ENCODE measurements at regions not wholly inside any gene's neighbourhood (a gene's known extent, or its start where the extent isn't known, plus 50 kb on each side); places are given as distances from the start of the nearest gene placed in this dataset.

DNA sequence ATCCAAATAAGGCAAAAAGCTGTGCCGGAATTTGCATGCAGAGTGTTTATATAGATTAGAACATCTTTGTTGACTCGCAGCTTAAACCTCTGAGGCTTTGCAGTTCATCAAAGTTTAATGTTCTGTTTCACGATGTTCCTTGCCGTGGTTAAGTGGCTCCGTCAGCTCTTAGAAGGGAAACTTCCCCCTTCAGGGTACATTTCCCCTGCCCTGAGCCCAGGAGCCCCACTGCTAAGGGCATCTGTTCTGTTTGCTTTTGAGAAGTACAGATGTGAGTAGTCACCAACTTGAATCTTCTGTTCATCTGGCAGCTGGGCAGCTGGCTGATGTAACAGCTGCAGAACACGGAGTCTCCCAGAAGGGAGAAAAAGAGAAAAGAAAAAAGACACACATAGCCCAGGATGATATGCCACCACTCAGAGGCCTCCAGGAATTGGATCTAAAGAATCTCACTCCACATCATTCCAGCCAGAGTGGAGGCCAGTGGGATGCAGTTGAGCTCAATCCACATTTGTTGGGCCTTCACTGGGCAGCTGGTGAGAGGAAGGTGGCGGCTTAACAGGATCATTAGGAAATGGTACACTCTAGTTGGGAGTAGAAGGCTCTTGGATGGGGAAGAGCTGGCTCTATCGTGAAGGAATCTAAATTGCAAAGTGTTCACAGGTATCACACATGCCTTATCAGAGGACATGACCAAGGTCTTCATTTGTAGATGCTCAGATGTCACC lies 178.7 kb upstream of the RBPJ start:
- no peak for DNase-seq

DNA sequence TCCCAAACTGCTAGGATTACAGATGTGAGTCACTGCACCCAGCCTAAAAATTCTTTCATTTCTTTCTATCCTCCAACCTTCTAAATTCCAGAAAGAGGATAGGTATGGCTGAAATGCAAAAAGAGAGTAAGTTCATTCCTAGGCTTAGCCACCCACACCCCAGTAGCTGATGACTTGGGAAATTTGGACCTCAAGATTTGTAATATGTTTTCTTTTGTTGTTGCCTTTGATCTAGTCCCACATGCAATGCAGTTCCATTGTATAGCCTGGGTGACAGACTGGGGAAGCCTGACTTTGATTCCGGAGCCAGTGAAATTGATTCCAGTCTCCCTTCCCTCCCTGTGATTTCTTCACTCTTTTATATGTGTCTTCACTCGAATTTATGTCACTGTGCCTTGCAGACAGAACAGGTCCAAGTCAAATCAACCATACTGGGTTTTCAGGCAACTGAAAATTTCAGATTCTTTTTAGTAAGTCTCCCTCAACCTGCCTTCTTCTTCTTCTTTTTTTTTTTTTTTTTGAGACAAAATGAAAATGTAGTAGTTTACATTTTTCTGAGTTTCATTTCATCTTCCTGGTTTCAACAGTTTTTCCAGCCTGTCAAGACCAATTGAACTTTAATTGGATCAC lies 176.2 kb upstream of the RBPJ start:
- no peak for DNase-seq

DNA sequence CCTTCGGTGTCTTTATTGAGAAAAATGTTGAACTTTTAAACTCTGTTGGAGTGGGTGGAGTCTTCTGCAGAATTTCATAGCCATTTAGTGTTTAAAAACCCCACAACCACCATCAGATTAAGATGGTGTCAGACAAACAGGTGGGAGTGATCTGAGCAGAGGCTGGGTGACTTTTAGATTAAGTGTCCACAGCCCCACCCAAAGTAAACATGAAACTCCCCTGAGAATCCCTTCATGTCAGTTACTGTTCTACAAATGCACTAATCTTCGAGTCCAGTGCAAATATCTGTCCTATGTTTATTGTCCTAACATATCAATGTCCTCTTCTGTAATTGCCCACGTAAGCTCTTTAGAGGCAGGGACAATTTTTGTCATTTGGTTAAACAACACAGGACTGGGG lies 175.6 kb upstream of the RBPJ start:
- no peak for DNase-seq

DNA sequence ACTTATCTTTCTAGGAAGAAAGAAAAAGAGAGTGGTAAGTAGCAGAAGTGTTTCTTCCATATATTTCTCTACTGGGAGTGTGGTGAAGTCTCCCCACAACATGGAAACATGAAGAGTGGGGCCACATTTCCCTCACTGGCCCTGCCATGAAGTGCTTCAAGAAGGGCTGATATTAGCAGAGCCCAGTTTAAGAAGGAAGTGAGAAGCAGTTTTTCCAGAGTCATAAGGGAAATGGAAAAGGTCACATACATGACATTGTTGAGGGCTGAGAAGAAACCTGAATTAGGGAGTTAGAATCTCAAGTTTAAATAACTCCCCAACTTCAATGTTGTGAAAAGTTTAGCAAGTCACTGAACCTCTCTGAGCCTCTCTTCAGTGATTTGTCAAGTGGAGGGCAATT lies 171.9 kb upstream of the RBPJ start:
- DNase-seq, result no peak

GRCh38 chr4:26150948-26151347 lies 169.9 kb upstream of the RBPJ start:
- no peak for DNase-seq

DNA sequence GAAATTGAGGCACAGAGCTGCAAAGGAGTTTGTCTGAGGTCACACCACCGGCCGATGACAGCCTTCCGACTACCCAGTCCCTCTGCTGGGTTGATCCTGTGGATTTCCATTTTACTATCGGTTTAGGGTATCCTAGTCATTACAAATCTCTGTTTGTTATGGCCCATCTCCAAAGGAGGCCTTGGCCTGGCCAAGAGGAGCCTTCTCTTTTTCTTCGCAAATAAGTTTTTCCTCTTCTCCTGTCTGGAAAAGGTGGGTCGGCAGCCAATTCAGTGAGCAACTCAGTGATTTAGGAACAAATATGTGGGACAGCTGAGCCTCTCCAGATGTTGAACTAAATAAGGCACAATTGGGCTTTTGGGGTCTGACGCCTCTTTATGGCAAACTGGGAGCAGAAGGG lies 169.2 kb upstream of the RBPJ start:
- DNase-seq, result no peak

DNA sequence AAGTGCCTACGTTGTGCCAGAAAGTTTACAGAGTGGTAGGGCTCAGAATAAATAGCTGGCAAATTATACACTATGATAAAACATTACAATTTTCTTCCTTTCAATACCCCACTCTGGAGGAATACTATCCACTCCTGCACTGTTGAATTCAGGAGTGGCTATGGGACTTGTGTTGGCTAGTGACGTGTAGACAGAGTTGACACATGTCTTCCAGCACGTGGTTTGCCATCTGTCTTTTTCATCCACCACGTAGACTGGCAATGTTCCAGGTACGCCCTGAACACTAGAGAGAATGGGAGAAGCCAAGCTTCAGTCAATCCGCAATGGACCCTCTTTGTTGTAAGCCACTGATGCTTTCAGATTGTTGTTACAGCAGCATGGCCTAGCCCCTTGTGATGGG lies 168.8 kb upstream of the RBPJ start:
- no peak for DNase-seq

DNA sequence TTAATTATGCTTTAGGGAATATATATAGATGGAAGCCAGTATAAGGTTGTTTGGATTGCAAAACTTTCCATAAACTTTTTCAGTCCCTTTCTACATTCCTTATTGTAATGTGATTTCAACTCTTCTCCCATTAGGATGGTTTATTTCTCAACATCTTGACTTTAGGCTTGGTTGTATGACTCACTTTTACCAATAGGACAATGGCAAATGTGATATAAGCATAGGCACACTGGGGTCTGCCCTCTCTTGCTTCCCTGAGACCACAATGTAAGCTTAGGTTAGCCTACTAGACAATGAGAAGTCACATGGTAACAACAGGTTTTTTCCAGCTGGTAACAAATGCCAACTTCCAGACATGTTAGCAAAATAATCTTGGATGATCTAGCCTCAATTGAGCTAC lies 163.3 kb upstream of the RBPJ start:
- no peak for DNase-seq

DNA sequence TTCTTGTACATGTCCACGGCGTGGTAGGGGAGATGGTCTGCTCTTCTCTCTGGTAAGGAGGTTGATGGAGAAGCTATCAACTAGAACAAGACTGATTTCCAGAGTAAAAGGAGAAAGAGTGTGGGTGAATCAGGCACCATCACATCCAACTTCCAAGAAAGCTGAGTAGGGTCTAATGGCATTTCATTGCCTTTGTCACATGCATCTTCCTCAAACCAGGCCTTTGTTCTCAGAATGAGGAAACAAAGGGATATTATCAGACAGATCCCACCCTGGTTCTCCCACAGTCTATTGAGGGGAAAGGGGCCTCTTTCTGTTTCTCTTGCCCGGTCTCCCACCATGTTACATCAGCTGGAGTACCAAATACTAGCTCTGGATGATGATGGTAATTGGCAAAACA lies 160.2 kb upstream of the RBPJ start:
- DNase-seq, result no peak

DNA sequence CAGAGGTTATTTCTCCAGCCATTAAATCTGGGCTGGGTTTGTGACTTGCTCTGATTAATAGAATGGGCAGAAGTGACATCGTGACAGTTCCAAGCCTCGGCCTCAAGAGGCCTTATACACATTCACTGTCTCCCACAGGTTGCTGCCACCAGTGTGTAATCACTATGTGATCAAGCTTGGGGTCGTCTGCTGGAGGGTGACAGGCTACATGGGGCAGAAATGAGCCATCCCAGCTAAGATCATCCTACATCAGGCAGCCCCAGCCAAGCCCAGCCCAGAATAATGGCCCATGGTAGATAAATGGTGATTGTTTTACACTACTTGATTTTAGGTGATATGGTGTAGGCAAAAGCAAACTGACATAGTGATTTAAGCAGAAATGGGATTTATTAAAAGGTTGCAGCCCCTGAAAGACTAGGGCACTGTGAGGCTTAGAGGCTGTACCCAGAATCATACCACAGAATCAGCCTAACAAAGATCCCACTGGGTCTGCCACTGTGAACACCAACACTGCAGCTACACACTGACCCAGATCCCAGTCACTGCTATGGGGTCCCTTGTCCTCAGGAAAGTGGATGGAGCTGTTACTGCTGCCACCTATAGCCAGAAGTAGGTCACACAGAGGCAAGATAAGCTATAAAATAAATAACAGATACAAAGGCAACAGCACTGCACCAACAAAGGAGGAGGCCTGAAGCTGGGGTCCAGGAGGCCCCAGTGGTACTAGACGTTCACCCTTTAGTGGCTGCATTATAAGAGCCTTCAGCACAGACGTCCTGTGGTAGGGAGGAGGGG lies 159.6 kb upstream of the RBPJ start:
- DNase-seq, result no peak

DNA sequence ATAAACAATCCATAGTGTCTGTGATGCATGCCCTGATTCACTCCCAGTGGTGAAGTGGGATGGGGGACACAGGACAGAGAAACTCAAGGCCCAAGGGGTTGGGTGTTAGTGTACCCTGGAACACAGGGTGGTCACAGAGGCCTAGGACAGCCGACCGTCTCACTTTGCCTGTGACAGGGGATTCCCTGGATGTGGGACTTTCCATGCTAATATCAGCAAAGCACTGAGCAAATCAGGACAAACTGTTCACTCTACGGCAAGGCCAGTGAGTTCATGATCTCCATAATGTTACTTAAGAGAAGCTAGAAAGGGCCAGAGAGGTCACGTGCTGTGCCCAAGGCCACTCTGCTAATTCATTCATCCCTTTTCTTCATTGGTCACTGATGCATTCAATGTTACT lies 158.7 kb upstream of the RBPJ start:
- DNase-seq, result no peak

DNA sequence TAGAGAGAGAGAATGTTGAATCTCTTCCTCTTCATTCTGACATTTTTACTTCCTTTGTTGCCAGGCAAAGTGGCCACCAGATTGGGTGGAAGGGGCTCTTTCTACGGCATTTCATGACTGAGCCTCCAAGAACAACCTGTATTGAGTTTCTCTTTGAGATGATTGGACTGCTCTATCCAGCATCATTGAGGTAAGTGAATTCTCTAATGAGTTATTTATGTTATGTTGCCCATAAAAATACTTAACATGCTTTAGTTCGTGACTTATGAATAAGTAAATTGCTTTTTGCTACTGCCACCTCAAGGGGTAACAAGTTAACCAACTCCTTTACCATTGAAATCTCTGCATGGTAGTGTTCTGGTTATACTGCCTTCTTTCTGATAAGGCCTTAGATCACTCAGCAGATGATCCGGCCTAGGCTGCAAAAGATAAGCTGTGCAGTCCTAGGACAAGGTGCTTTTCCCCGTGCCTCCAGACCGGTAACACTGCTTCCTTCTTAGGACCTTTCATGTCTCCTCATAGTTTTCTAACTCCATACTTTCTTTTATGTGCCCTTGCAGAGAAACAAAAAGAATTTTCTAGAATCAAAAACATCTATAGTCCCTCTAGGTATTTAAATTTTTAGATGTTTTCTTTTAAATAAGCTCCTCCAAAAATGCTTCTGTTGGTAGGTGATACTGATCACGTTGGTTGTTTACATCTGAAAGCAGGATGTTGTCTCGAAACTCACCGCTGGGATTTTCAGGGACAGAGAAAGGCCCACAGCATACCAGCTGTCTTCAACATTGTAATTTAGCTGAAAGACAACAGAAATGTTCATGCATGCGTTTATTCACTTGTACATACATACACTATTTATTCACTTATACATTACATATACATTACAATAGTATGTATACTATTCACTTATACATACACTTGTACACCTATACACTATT lies 157.1 kb upstream of the RBPJ start:
- DNase-seq, result no peak

GRCh38 chr4:26171501-26171900 lies 149.3 kb upstream of the RBPJ start:
- no peak for DNase-seq

GRCh38 chr4:26171941-26172340 lies 148.9 kb upstream of the RBPJ start:
- DNase-seq, result no peak

DNA sequence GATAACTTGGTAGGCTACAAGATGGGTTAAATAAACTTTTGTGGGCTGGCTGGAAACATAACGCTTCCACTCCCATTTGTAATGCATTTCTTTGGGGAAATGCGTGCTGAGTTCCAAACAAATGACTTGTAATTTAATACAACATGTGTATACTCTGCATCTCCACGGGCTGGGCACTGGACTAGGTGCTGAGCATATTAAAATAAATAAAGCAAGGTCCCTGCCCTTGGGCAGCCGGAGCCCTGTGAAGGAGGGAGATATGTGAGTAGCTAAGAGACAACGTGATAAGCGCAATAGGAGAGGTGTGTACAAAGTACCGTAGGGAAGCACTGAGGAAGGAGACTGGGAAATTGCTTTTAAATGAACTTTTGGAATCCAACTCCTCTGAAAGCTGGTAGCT lies 147.2 kb upstream of the RBPJ start:
- DNase-seq, result no peak

- DNase-seq, result no peak
Observed at GRCh38 chr4:26174027-26174426, 146.8 kb upstream of the RBPJ start.

DNA sequence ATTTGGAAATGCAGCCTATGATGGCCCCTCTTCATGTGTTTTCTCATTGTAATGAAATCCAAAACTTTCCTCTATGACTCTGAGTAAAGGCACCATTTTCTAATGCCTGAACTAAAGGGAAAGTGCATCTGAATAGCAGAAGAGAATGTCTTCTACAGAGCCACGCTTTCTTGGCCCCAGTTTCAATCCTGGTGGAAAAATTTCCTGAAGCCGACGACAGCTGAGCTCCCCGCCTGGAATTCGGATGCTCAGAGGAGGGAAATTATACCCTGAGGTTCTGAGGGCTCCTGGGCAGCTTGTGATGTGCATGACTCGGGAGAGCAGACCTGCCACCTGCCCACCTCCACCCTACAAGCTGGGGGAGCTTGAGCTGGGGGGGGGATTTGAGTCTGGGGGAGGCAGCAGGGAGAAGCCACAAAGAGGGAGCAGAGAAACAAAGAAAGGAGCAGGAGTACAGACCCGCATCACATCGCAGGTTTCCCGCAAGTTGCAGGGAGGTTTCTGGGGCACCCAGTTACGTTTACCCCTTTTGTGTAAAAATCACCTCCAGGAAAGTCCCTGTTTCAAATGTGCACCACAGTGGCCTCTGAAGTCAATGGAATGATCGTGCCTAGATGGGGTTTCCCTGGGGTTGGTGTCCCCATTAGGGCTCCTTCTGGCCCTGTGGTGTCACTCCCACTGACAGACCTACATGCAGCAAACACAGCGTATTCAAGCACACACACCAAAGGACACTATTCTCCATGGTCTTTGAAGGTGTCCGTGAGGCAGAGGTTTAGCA lies 145.6 kb upstream of the RBPJ start:
- DNase-seq, result no peak

DNA sequence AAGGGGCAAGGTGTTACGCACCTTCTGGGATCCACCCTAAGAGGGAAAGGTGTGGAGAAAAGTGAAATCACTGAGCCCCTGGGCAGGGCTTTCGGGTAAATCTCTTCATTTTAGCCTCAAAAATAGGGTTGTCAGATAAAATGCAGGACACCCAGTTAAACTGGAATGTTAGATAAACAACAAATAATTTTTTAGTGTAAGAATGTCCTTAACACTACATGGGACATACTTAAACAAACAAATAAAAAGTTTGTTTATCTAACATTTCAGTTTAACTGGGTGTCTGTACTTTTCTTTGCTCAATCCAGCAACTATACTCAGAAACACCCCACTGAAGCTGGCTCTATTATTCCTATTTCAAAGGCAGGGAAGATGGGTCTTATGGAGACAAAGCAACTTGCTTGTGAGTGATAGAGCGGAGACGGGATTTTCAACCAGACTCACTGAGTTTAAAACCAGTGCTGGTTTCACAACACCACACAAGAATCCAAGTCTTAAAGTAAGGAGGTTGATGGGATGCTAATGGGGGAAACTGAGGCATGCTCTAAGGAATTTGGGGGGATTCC lies 144.8 kb upstream of the RBPJ start:
- DNase-seq, result no peak

GRCh38 chr4:26176598-26177149 lies 144.1 kb upstream of the RBPJ start:
- DNase-seq, result no peak

DNA sequence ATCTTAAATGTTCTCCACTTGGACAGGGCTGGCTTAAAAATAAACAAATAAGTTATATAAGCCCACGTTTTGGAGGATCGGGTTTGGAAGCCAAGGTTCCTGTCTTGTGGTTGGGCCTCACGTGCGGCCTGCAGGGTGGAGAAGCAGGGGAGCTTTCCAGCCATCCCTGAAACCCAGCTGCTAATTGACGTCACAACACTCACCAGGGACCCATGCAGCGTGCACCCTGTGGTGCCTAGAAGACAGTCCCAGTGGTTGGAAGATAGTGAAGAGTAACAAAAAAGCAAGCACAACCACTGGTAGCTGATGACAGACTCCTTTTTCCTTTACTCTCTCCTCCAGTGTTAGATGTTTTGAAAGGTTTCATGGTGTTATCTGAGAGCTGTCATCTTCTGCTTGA lies 142.0 kb upstream of the RBPJ start:
- DNase-seq, result no peak

- no peak for DNase-seq
Observed at GRCh38 chr4:26179316-26179760, 141.5 kb upstream of the RBPJ start.
